Gastrocnemius medialis (tissue), 4 donors: ENCODE measurements at regions not wholly inside any gene's neighbourhood (a gene's known extent, or its start where the extent isn't known, plus 50 kb on each side); places are given as distances from the start of the nearest gene placed in this dataset.

Experiments
- ATAC-seq, 2 donors: fragments of 150-250 bp; one replicate each; pipeline ENCODE4 v1.9.1; 2016
- DNase-seq, 2 donors: peaks; one replicate each; pipeline ENCODE4 v3.0.0-alpha.2; 2019
- H3K27ac ChIP-seq, 4 donors: fragments of 200-600 bp; sonication (generic); 1 replicate in 1 of 4; 2 replicates in 3 of 4; pipeline ENCODE4 v1.5.1; 2016 to 2018; ENCODE audit warnings: mild to moderate bottlenecking in 2 of 4, moderate library complexity in 1 of 4
- H3K27me3 ChIP-seq, 3 donors: fragments of 200-600 bp; sonication (generic) in 2 of 3; 1 replicate in 1 of 3; 2 replicates in 2 of 3; pipeline versions ENCODE4 v1.5.1 to v1.6.0; 2016 to 2019; ENCODE audit warnings: mild to moderate bottlenecking in 1 of 3, moderate library complexity in 1 of 3
- H3K36me3 ChIP-seq, 2 donors: fragments of 200-600 bp; sonication (generic) in 1 of 2; one replicate each; pipeline ENCODE4 v1.5.1; 2017 to 2018
- H3K4me1 ChIP-seq, 2 donors: fragments of 200-600 bp; sonication (generic) in 1 of 2; one replicate each; pipeline ENCODE4 v1.5.1; 2016 to 2017; ENCODE audit warnings: mild to moderate bottlenecking in 2 of 2
- H3K4me3 ChIP-seq, 4 donors: fragments of 200-600 bp; sonication (generic) in 3 of 4; 1 replicate in 1 of 4; 2 replicates in 3 of 4; pipeline ENCODE4 v1.5.1; 2016 to 2019; ENCODE audit warnings: mild to moderate bottlenecking in 2 of 4
- H3K9me3 ChIP-seq, 3 donors: fragments of 200-600 bp; sonication (generic) in 2 of 3; 1 replicate in 1 of 3; 2 replicates in 2 of 3; pipeline ENCODE4 v1.5.1; 2016 to 2019
- CTCF ChIP-seq, 5 experiments: fragments of 450-650 bp in 3 of 5; fragments of 200-600 bp in 2 of 5; sonication (generic) in 2 of 5; IDR thresholded peaks in 4 of 5; conservative IDR thresholded peaks in 1 of 5; 1 replicate in 4 of 5; 2 replicates in 1 of 5; pipeline ENCODE4 v1.5.1; 2016 to 2019; ENCODE audit warnings: antibody characterized with exemption in 5 of 5, mild to moderate bottlenecking in 3 of 5, moderate library complexity in 3 of 5
- POLR2A ChIP-seq, 2 donors: fragments of 450-650 bp; IDR thresholded peaks; one replicate each; pipeline ENCODE4 v1.6.1; 2017; ENCODE audit warnings: antibody characterized with exemption in 2 of 2, mild to moderate bottlenecking in 2 of 2, moderate library complexity in 2 of 2
- in situ Hi-C, 4 donors: fragments of 200-750 bp; cut with MboI; loops; one replicate each; pipeline versions ENCODE4 v1.15.0 to v1.8.0; 2017; ENCODE audit warnings: low sequenced_read_pairs in 4 of 4
- intact Hi-C: fragments of 100-400 bp; cut with DNase I; formaldehyde crosslinking; loops from one replicate; pipeline ENCODE4 v1.15.1; 2023; ENCODE audit warnings: low total_unique reads

- intact Hi-C loops = no loop called here
- no peak overlapping the region for H3K27ac ChIP-seq
- TF ChIP-seq POLR2A (IDR thresholded peaks at IDR 0.05) (no peak), CTCF (IDR thresholded peaks at IDR 0.05 in 4 of 5, conservative IDR thresholded peaks at IDR 0.05 in 1 of 5) (no peak)
- H3K4me1 ChIP-seq = no peaks in the 10 kb centered on the region
- no peaks in the 10 kb centered on the region for H3K36me3 ChIP-seq
- no peak for DNase-seq
- no peak for ATAC-seq
- in situ Hi-C loops = no loop called here
- no peaks in the 10 kb centered on the region for H3K9me3 ChIP-seq
- no peak overlapping the region for H3K4me3 ChIP-seq
- H3K27me3 ChIP-seq = no peaks in the 10 kb centered on the region
Observed at GRCh38 chr10:9602998-9603397, 1414.7 kb upstream of the CELF2 start.

DNA sequence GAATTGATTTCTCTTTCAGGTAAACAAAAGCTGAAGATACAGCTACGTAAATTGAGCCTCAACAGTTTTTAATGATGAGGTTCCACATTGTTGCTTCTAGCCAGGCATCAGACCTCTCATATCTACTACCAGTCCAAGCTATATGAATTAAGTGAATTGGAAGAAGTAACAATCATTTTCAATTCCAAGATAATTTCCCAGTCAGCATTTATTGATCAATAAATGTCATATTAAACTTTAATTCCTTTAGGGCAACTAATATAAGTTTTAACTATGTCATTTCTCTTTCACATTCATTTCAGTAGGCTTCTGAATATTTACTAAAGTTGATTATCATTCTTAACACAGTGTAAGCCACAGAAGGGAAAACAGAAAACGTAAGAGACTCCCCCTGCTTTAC lies 1413.7 kb upstream of the CELF2 start:
- DNase-seq (no peak), ATAC-seq (no peak)
- Histone ChIP-seq H3K9me3 (no peaks in the 10 kb centered on the region), H3K4me3 (no peak overlapping the region), H3K36me3 (no peaks in the 10 kb centered on the region), H3K4me1 (no peaks in the 10 kb centered on the region), H3K27me3 (no peaks in the 10 kb centered on the region), H3K27ac (no peak overlapping the region)
- TF ChIP-seq POLR2A (IDR thresholded peaks at IDR 0.05) = no peak
- no peak for TF ChIP-seq CTCF (IDR thresholded peaks at IDR 0.05 in 4 of 5, conservative IDR thresholded peaks at IDR 0.05 in 1 of 5)
- in situ Hi-C loops = no loop called here
- intact Hi-C loops = no loop called here

DNA sequence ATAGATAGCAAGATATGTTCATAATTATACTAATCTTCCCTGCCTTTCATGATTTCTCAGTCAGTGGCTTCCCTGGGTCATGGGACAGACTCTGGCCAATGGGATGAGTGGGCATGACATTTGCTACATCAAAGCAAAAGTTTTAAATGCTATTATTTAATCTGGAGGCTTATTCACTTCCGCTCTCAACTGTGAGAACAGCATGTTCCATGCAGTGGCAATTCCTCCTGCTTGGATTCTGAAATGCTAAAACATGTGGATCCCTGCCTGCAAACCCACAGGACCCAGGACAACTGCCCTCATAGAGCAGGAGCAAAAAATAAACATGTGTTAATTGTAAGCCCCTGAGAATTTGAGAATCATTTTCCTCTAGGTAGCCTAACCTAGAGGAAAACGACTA lies 1412.4 kb upstream of the CELF2 start:
- DNase-seq (no peak), ATAC-seq (no peak)
- Histone ChIP-seq H3K9me3 (no peaks in the 10 kb centered on the region), H3K36me3 (no peaks in the 10 kb centered on the region), H3K4me1 (no peaks in the 10 kb centered on the region), H3K27ac (no peak overlapping the region), H3K27me3 (no peaks in the 10 kb centered on the region), H3K4me3 (no peak overlapping the region)
- TF ChIP-seq POLR2A (IDR thresholded peaks at IDR 0.05) (no peak), CTCF (IDR thresholded peaks at IDR 0.05 in 4 of 5, conservative IDR thresholded peaks at IDR 0.05 in 1 of 5) (no peak)
- in situ Hi-C loops (no loop called here), intact Hi-C loops (no loop called here)

DNA sequence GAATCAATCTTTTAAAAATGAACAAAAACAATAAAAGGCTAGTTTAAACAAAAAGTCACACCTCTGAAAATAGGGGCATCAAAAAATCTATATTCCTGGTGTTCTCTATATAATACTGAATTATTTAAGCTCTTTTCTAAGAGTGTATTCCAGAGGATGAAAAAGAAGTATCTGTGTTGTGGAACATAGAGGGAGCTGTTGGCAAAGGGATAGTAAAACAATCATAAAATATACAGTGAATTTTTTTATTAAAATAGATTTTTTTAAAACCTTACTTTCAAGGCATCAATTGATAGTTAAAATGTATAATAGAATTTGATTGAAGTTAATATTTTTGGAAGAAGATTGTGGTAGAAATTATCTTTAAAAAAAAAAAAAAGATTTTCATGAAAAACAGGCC lies 1409.1 kb upstream of the CELF2 start:
- no peaks in the 10 kb centered on the region for H3K9me3 ChIP-seq
- no peaks in the 10 kb centered on the region for H3K36me3 ChIP-seq
- in situ Hi-C loops (no loop called here), intact Hi-C loops (no loop called here)
- H3K4me1 ChIP-seq = no peaks in the 10 kb centered on the region
- TF ChIP-seq CTCF (IDR thresholded peaks at IDR 0.05 in 4 of 5, conservative IDR thresholded peaks at IDR 0.05 in 1 of 5) (no peak), POLR2A (IDR thresholded peaks at IDR 0.05) (no peak)
- ATAC-seq (no peak), DNase-seq (no peak)
- no peak overlapping the region for H3K27ac ChIP-seq
- H3K4me3 ChIP-seq = no peak overlapping the region
- no peaks in the 10 kb centered on the region for H3K27me3 ChIP-seq

DNA sequence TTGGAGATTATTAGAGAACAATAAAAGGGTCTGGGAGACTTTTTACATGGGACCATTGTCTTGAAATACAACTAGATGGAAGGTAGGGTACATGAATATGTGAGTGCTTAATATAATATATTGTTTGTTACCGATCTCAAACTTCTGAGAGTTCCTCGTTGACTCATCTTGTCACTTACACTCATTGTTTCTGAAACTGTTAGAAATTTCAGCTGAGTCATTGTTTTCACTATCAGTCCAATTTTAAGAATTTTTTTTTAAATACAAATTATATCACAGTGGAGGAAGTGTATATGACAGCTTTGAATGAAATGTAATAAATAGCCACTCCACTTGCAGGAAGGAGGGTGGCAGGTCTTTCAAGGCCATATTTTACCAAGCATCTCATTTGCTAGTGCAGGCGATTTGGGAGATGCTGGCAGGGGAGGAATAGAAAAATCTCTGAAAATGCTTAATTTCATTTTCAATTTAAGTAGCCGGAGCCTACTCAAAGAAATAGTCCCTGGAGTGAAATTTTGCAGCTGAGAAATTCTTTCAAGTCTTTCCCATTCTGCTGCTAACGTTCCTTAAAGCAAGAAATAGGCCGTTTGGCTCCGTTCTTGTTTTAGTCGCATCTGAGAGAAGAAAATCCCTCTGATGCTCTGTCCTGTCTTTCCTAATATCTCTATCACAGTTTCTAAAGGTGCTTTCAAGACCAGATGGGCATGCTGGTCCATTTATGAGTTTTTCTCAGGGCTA lies 1404.2 kb upstream of the CELF2 start:
- Histone ChIP-seq H3K27ac (no peak overlapping the region), H3K9me3 (no peaks in the 10 kb centered on the region), H3K4me3 (no peak overlapping the region), H3K4me1 (no peaks in the 10 kb centered on the region), H3K36me3 (no peaks in the 10 kb centered on the region), H3K27me3 (no peaks in the 10 kb centered on the region)
- DNase-seq (no peak), ATAC-seq (no peak)
- intact Hi-C loops (no loop called here), in situ Hi-C loops (no loop called here)
- TF ChIP-seq POLR2A (IDR thresholded peaks at IDR 0.05) = no peak
- TF ChIP-seq CTCF (IDR thresholded peaks at IDR 0.05 in 4 of 5, conservative IDR thresholded peaks at IDR 0.05 in 1 of 5) = no peak
